Tibial nerve (tissue), 4 donors: ENCODE measurements at regions not wholly inside any gene's neighbourhood (a gene's known extent, or its start where the extent isn't known, plus 50 kb on each side); places are given as distances from the start of the nearest gene placed in this dataset.

Source experiments
- DNase-seq, 2 donors: peaks; one replicate each; pipeline ENCODE4 v3.0.0-alpha.2; 2019; ENCODE audit warnings: low spot score in 2 of 2
- H3K27ac ChIP-seq, 4 donors: fragments of 200-600 bp; sonication (generic) in 3 of 4; one replicate each; pipeline ENCODE4 v1.5.1; 2017 to 2019; ENCODE audit warnings: mild to moderate bottlenecking in 1 of 4
- H3K27me3 ChIP-seq, 2 donors: fragments of 200-600 bp; sonication (generic) in 1 of 2; one replicate each; pipeline versions ENCODE4 v1.5.1 to v1.6.0; 2017 to 2019
- H3K36me3 ChIP-seq, 3 donors: fragments of 200-600 bp; sonication (generic); one replicate each; pipeline ENCODE4 v1.5.1; 2018 to 2019
- H3K4me1 ChIP-seq, 4 donors: fragments of 200-600 bp; sonication (generic) in 3 of 4; one replicate each; pipeline ENCODE4 v1.5.1; 2017 to 2019
- H3K4me3 ChIP-seq, 4 donors: fragments of 200-600 bp; sonication (generic) in 3 of 4; one replicate each; pipeline ENCODE4 v1.5.1; 2017 to 2019; ENCODE audit warnings: mild to moderate bottlenecking in 1 of 4, moderate library complexity in 1 of 4
- H3K9me3 ChIP-seq, 4 donors: fragments of 200-600 bp; sonication (generic) in 3 of 4; one replicate each; pipeline ENCODE4 v1.5.1; 2017 to 2019
- CTCF ChIP-seq, 5 experiments: fragments of 200-600 bp in 3 of 5; fragments of 450-650 bp in 2 of 5; sonication (generic) in 3 of 5; IDR thresholded peaks; one replicate each; pipeline ENCODE4 v1.5.1; 2016 to 2019; ENCODE audit warnings: antibody characterized with exemption in 5 of 5, mild to moderate bottlenecking in 3 of 5, moderate library complexity in 2 of 5
- EP300 ChIP-seq, 2 donors: sonication (generic); formaldehyde crosslinking; IDR thresholded peaks; one replicate each; pipeline ENCODE4 v1.6.1; 2017; ENCODE audit warnings: antibody characterized with exemption in 2 of 2, mild to moderate bottlenecking in 1 of 2
- POLR2A ChIP-seq, 2 donors: fragments of 450-650 bp; IDR thresholded peaks; one replicate each; pipeline ENCODE4 v1.6.1; 2017; ENCODE audit warnings: antibody characterized with exemption in 2 of 2, mild to moderate bottlenecking in 2 of 2, moderate library complexity in 2 of 2
- WGBS, 2 donors: methylation state at CpG; one replicate each; pipeline ENCODE4 v1.1.5; 2018; 5-methylcytosine and 5-hydroxymethylcytosine counted together

- H3K9me3 ChIP-seq = no peaks in the 10 kb centered on the region
- 61 to 71% methylated on average over 2 of the region's 2 CpGs for WGBS, 2 donors
- no peak for DNase-seq
- H3K27me3 ChIP-seq = no peaks in the 10 kb centered on the region
- TF ChIP-seq CTCF (IDR thresholded peaks at IDR 0.05) (no peak), EP300 (IDR thresholded peaks at IDR 0.05) (no peak), POLR2A (IDR thresholded peaks at IDR 0.05) (no peak)
- H3K4me1 ChIP-seq = no peaks in the 10 kb centered on the region
- H3K27ac ChIP-seq = no peak overlapping the region
- no peak overlapping the region for H3K4me3 ChIP-seq
- H3K36me3 ChIP-seq = no peaks in the 10 kb centered on the region
Observed at GRCh38 chr2:195477248-195477995, 179.6 kb upstream of the SLC39A10 start.

- Histone ChIP-seq H3K4me3 (no peak overlapping the region), H3K27ac (no peak overlapping the region), H3K4me1 (no peaks in the 10 kb centered on the region), H3K9me3 (no peaks in the 10 kb centered on the region), H3K27me3 (no peaks in the 10 kb centered on the region), H3K36me3 (no peaks in the 10 kb centered on the region)
- DNase-seq = no peak
- TF ChIP-seq CTCF (IDR thresholded peaks at IDR 0.05) = no peak
- TF ChIP-seq EP300 (IDR thresholded peaks at IDR 0.05) = no peak
- TF ChIP-seq POLR2A (IDR thresholded peaks at IDR 0.05) = no peak
- 45 to 46% methylated on average over 5 of the region's 5 CpGs for WGBS, 2 donors
Observed at GRCh38 chr2:195475336-195475735, 181.7 kb upstream of the SLC39A10 start.

GRCh38 chr2:195473862-195474261 is 183.2 kb upstream of the SLC39A10 start:
- no peak overlapping the region for H3K4me3 ChIP-seq
- H3K36me3 ChIP-seq = no peaks in the 10 kb centered on the region
- DNase-seq = no peak
- H3K9me3 ChIP-seq = no peaks in the 10 kb centered on the region
- H3K27ac ChIP-seq = no peak overlapping the region
- no peaks in the 10 kb centered on the region for H3K4me1 ChIP-seq
- no peaks in the 10 kb centered on the region for H3K27me3 ChIP-seq
- WGBS, 2 donors = 84 to 85% methylated on average over 6 of the region's 6 CpGs
- TF ChIP-seq POLR2A (IDR thresholded peaks at IDR 0.05) = no peak

GRCh38 chr2:195472501-195473234 is 184.4 kb upstream of the SLC39A10 start:
- WGBS, 2 donors = 57 to 58% methylated on average over 3 of the region's 3 CpGs
- no peak overlapping the region for H3K27ac ChIP-seq
- H3K9me3 ChIP-seq = no peaks in the 10 kb centered on the region
- no peak for TF ChIP-seq CTCF (IDR thresholded peaks at IDR 0.05)
- no peak for TF ChIP-seq EP300 (IDR thresholded peaks at IDR 0.05)
- TF ChIP-seq POLR2A (IDR thresholded peaks at IDR 0.05) = no peak
- H3K27me3 ChIP-seq = no peaks in the 10 kb centered on the region
- H3K4me1 ChIP-seq = no peaks in the 10 kb centered on the region
- H3K4me3 ChIP-seq = no peak overlapping the region
- no peak for DNase-seq
- no peaks in the 10 kb centered on the region for H3K36me3 ChIP-seq

- WGBS, 2 donors = 80 to 87% methylated on average over 4 of the region's 4 CpGs
- no peaks in the 10 kb centered on the region for H3K27me3 ChIP-seq
- TF ChIP-seq CTCF (IDR thresholded peaks at IDR 0.05) (no peak), EP300 (IDR thresholded peaks at IDR 0.05) (no peak), POLR2A (IDR thresholded peaks at IDR 0.05) (no peak)
- no peaks in the 10 kb centered on the region for H3K4me1 ChIP-seq
- no peak for DNase-seq
- no peaks in the 10 kb centered on the region for H3K36me3 ChIP-seq
- no peak overlapping the region for H3K27ac ChIP-seq
- no peak overlapping the region for H3K4me3 ChIP-seq
- peaks cover 0 to 2% (median 0%) of the 10 kb centered on the region in 4 donors for H3K9me3 ChIP-seq
Observed at GRCh38 chr2:195471807-195472206, 185.2 kb upstream of the SLC39A10 start.
